ENCODE measurements at regions not wholly inside any gene's neighbourhood (a gene's known extent, or its start where the extent isn't known, plus 50 kb on each side); places are given as distances from the start of the nearest gene placed in this dataset.

- no peaks in the 10 kb centered on the region for H3K9me3 ChIP-seq (ENCODE audit: control insufficient read depth, insufficient read depth, low read depth, low read length)
- no peak for TF ChIP-seq REST (IDR thresholded peaks at IDR 0.05; ENCODE audit: insufficient read depth in 1 of 2, low read depth in 2 of 2, low read length in 1 of 2)
- TF ChIP-seq CTCF (IDR thresholded peaks at IDR 0.05): no peak
- TF ChIP-seq SIN3A (IDR thresholded peaks at IDR 0.05; ENCODE audit: borderline replicate concordance, insufficient read depth, low read depth, low read length): no peak
- no peak for TF ChIP-seq TCF7L2 (IDR thresholded peaks at IDR 0.05; ENCODE audit: low read depth, low read length)
- TF ChIP-seq POLR2AphosphoS5 (IDR thresholded peaks at IDR 0.05; ENCODE audit: low read depth, low read length): no peak
- H3K4me3 ChIP-seq (ENCODE audit: low read depth in 2 of 2, low read length in 2 of 2): no peak overlapping the region
- ATAC-seq (no peak), DNase-seq (ENCODE audit: low read depth, low spot score) (no peak)
- H3K4me1 ChIP-seq (ENCODE audit: control insufficient read depth, insufficient read depth, low read length): no peaks in the 10 kb centered on the region
- H3K36me3 ChIP-seq (ENCODE audit: control insufficient read depth, insufficient read depth, low read length): no peaks in the 10 kb centered on the region
- ChIA-PET POLR2A (no interaction called here), CTCF (no interaction called here)
- BruUV-seq (replicated peaks): no TSS peak
- H3K27me3 ChIP-seq (ENCODE audit: control insufficient read depth, insufficient read depth, low read length): no peaks in the 10 kb centered on the region
- no peak overlapping the region for H3K27ac ChIP-seq (ENCODE audit: low read length)
- in situ Hi-C loops (cut with HindIII; ENCODE audit: low pct_unique_long_range_greater_than_20kb, low sequenced_read_pairs) (no loop called here), intact Hi-C loops (cut with micrococcal nuclease; ENCODE audit: unreplicated experiment) (no loop called here)
Observed at GRCh38 chr13:76127922-76128321, 491.8 kb downstream of the LMO7 start.

GRCh38 chr13:76123548-76123947, 487.4 kb downstream of the LMO7 start:
- no peak for ATAC-seq
- no TSS peak for BruUV-seq (replicated peaks)
- POLR2A ChIA-PET: no interaction called here

More at GRCh38 chr13:76123548-76123947, 487.4 kb downstream of the LMO7 start:
- CTCF ChIA-PET: no interaction called here
- H3K4me3 ChIP-seq (ENCODE audit: low read depth in 2 of 2, low read length in 2 of 2): no peak overlapping the region
- no peaks in the 10 kb centered on the region for H3K4me1 ChIP-seq (ENCODE audit: control insufficient read depth, insufficient read depth, low read length)
- H3K9me3 ChIP-seq (ENCODE audit: control insufficient read depth, insufficient read depth, low read depth, low read length): no peaks in the 10 kb centered on the region
- no peaks in the 10 kb centered on the region for H3K36me3 ChIP-seq (ENCODE audit: control insufficient read depth, insufficient read depth, low read length)
- in situ Hi-C loops (cut with HindIII; ENCODE audit: low pct_unique_long_range_greater_than_20kb, low sequenced_read_pairs) (no loop called here), intact Hi-C loops (cut with micrococcal nuclease; ENCODE audit: unreplicated experiment) (no loop called here)
- TF ChIP-seq TCF7L2 (IDR thresholded peaks at IDR 0.05; ENCODE audit: low read depth, low read length): no peak
- no peak for TF ChIP-seq POLR2AphosphoS5 (IDR thresholded peaks at IDR 0.05; ENCODE audit: low read depth, low read length)
- no peak for TF ChIP-seq SIN3A (IDR thresholded peaks at IDR 0.05; ENCODE audit: borderline replicate concordance, insufficient read depth, low read depth, low read length)
- no peak for TF ChIP-seq CTCF (IDR thresholded peaks at IDR 0.05)
- TF ChIP-seq REST (IDR thresholded peaks at IDR 0.05; ENCODE audit: insufficient read depth in 1 of 2, low read depth in 2 of 2, low read length in 1 of 2): no peak
- no peaks in the 10 kb centered on the region for H3K27me3 ChIP-seq (ENCODE audit: control insufficient read depth, insufficient read depth, low read length)
- no peak for DNase-seq (ENCODE audit: low read depth, low spot score)
- no peak overlapping the region for H3K27ac ChIP-seq (ENCODE audit: low read length)

Data from Panc1 (cell line).